ENCODE measurements at regions not wholly inside any gene's neighbourhood (a gene's known extent, or its start where the extent isn't known, plus 50 kb on each side); places are given as distances from the start of the nearest gene placed in this dataset.

DNA sequence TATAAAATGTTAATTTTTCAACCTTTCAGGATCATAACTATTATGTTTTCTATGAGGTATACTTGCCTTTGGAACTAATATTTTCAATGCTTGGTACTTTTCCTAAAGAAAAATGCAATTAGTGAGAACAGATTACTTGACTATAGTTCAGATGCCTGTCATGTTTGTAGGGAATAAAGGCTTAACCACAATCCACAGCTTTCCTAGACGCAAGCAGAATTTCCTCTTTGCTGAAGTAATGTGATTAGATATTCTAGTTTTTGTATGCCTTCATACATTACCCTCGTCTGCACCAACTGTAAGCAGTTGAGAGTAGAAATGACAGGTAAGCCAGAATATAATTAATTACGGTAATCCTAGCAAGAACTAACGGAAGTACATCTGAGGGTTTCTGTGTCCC is 581.4 kb upstream of the MMS22L start:
- H3K9me3 Mint-ChIP-seq (ENCODE audit: unreplicated experiment) = no peaks in the 10 kb centered on the region
- Histone ChIP-seq H3K79me2 (ENCODE audit: insufficient read depth, low read length) (no peaks in the 10 kb centered on the region), H3K27ac (ENCODE audit: low read depth, low read length) (no peak overlapping the region), H3K36me3 (ENCODE audit: insufficient read depth, low read length) (no peaks in the 10 kb centered on the region), H3K9me3 (ENCODE audit: insufficient read depth, low read depth, low read length) (no peaks in the 10 kb centered on the region), H3K4me2 (ENCODE audit: low read length) (no peak overlapping the region), H3K4me1 (ENCODE audit: insufficient read depth, low read length) (no peaks in the 10 kb centered on the region), H3K4me3 (ENCODE audit: insufficient read depth, low read depth, low read length) (no peak overlapping the region), H2AFZ (ENCODE audit: low read depth, low read length) (no peak overlapping the region), H4K20me1 (ENCODE audit: insufficient read depth, low read length) (no peaks in the 10 kb centered on the region), H3K9ac (ENCODE audit: low read length) (no peak overlapping the region), H3K27me3 (ENCODE audit: insufficient read depth, low read length) (no peaks in the 10 kb centered on the region)
- TF ChIP-seq EZH2 (IDR thresholded peaks at IDR 0.05; ENCODE audit: insufficient read depth, low read length) = no peak
- TF ChIP-seq, protein P1, sequence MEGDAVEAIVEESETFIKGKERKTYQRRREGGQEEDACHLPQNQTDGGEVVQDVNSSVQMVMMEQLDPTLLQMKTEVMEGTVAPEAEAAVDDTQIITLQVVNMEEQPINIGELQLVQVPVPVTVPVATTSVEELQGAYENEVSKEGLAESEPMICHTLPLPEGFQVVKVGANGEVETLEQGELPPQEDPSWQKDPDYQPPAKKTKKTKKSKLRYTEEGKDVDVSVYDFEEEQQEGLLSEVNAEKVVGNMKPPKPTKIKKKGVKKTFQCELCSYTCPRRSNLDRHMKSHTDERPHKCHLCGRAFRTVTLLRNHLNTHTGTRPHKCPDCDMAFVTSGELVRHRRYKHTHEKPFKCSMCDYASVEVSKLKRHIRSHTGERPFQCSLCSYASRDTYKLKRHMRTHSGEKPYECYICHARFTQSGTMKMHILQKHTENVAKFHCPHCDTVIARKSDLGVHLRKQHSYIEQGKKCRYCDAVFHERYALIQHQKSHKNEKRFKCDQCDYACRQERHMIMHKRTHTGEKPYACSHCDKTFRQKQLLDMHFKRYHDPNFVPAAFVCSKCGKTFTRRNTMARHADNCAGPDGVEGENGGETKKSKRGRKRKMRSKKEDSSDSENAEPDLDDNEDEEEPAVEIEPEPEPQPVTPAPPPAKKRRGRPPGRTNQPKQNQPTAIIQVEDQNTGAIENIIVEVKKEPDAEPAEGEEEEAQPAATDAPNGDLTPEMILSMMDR (IDR thresholded peaks at IDR 0.05; ENCODE audit: insufficient read depth, low read depth, low read length) = no peak
- no peak overlapping the region for H3K27ac Mint-ChIP-seq (ENCODE audit: unreplicated experiment)
- H3K36me3 Mint-ChIP-seq (ENCODE audit: low read depth, unreplicated experiment) = no peaks in the 10 kb centered on the region
- peak; percentile 34 for DNase-seq (ENCODE audit: low read depth)
- no peaks in the 10 kb centered on the region for H3K27me3 Mint-ChIP-seq (ENCODE audit: low read depth, unreplicated experiment)
- H3K4me3 Mint-ChIP-seq (ENCODE audit: unreplicated experiment) = no peak overlapping the region
- FAIRE-seq = no peak
- H3K4me1 Mint-ChIP-seq (ENCODE audit: low read depth, unreplicated experiment) = peaks cover 15% of the 10 kb centered on the region

DNA sequence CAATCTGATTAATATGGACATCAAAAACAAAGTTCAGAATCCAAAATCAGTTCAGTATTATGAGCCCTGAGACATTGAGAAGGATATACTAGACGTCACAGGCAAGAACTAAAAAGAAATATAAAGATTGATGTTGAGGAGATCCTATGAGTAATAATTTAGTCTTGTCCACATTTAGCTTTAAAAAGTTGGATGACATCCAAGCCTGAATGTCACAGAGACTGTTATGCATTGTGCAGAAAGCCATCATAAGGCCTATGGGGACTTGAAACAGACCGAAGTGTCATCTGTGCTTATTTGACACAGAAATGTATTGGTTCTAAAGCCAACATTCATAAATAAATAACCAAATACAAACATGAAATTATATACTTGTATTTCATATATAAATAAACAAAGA is 581.8 kb upstream of the MMS22L start:
- H3K4me1 Mint-ChIP-seq (ENCODE audit: low read depth, unreplicated experiment) = peaks cover 15% of the 10 kb centered on the region
- no peak overlapping the region for H3K27ac Mint-ChIP-seq (ENCODE audit: unreplicated experiment)
- H3K4me3 ChIP-seq (ENCODE audit: insufficient read depth, low read depth, low read length) = no peak overlapping the region
- no peak for TF ChIP-seq EZH2 (IDR thresholded peaks at IDR 0.05; ENCODE audit: insufficient read depth, low read length)
- TF ChIP-seq, protein P1 (IDR thresholded peaks at IDR 0.05; ENCODE audit: insufficient read depth, low read depth, low read length) = no peak
- H4K20me1 ChIP-seq (ENCODE audit: insufficient read depth, low read length) = no peaks in the 10 kb centered on the region
- no peaks in the 10 kb centered on the region for H3K79me2 ChIP-seq (ENCODE audit: insufficient read depth, low read length)
- H3K9me3 ChIP-seq (ENCODE audit: insufficient read depth, low read depth, low read length) = no peaks in the 10 kb centered on the region
- no peaks in the 10 kb centered on the region for H3K27me3 ChIP-seq (ENCODE audit: insufficient read depth, low read length)
- FAIRE-seq (no peak), DNase-seq (ENCODE audit: low read depth) (peak; percentile 7)
- no peak overlapping the region for H3K4me3 Mint-ChIP-seq (ENCODE audit: unreplicated experiment)
- H3K27me3 Mint-ChIP-seq (ENCODE audit: low read depth, unreplicated experiment) = no peaks in the 10 kb centered on the region
- no peaks in the 10 kb centered on the region for H3K9me3 Mint-ChIP-seq (ENCODE audit: unreplicated experiment)
- H3K4me1 ChIP-seq (ENCODE audit: insufficient read depth, low read length) = no peaks in the 10 kb centered on the region
- no peak overlapping the region for H3K4me2 ChIP-seq (ENCODE audit: low read length)
- no peaks in the 10 kb centered on the region for H3K36me3 ChIP-seq (ENCODE audit: insufficient read depth, low read length)
- H3K9ac ChIP-seq (ENCODE audit: low read length) = no peak overlapping the region
- no peak overlapping the region for H2AFZ ChIP-seq (ENCODE audit: low read depth, low read length)
- no peaks in the 10 kb centered on the region for H3K36me3 Mint-ChIP-seq (ENCODE audit: low read depth, unreplicated experiment)
- no peak overlapping the region for H3K27ac ChIP-seq (ENCODE audit: low read depth, low read length)

DNA sequence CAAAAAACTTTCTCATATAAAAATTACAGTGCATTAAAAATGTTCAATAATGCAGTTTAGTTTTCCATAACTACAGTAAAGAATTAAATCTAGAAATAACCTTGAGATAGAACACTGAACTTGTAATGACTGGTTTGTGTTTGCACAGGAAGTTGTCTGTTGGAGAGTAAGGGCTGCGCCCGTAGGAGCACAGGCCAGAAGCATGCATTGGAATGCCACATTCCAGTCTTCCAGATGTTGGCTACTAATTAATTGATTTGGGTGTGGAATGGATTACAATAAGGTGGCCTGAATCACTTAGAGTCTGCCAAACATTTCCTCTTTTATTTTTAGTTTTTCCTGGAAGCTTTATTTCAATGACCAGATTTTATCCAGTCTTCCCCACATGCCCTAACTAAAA is 582.6 kb upstream of the MMS22L start:
- no peak for TF ChIP-seq EZH2 (IDR thresholded peaks at IDR 0.05; ENCODE audit: insufficient read depth, low read length)
- H3K27me3 ChIP-seq (ENCODE audit: insufficient read depth, low read length) = no peaks in the 10 kb centered on the region
- H3K27ac ChIP-seq (ENCODE audit: low read depth, low read length) = no peak overlapping the region
- H3K4me1 ChIP-seq (ENCODE audit: insufficient read depth, low read length) = no peaks in the 10 kb centered on the region
- no peak for DNase-seq (ENCODE audit: low read depth)
- no peaks in the 10 kb centered on the region for H4K20me1 ChIP-seq (ENCODE audit: insufficient read depth, low read length)
- no peaks in the 10 kb centered on the region for H3K27me3 Mint-ChIP-seq (ENCODE audit: low read depth, unreplicated experiment)
- no peaks in the 10 kb centered on the region for H3K79me2 ChIP-seq (ENCODE audit: insufficient read depth, low read length)
- no peaks in the 10 kb centered on the region for H3K9me3 ChIP-seq (ENCODE audit: insufficient read depth, low read depth, low read length)
- H3K4me2 ChIP-seq (ENCODE audit: low read length) = no peak overlapping the region
- no peaks in the 10 kb centered on the region for H3K9me3 Mint-ChIP-seq (ENCODE audit: unreplicated experiment)
- H3K27ac Mint-ChIP-seq (ENCODE audit: unreplicated experiment) = no peak overlapping the region
- no peak overlapping the region for H3K4me3 Mint-ChIP-seq (ENCODE audit: unreplicated experiment)
- H3K4me1 Mint-ChIP-seq (ENCODE audit: low read depth, unreplicated experiment) = peaks cover 15% of the 10 kb centered on the region
- no peak for FAIRE-seq
- no peak overlapping the region for H3K9ac ChIP-seq (ENCODE audit: low read length)
- no peak overlapping the region for H3K4me3 ChIP-seq (ENCODE audit: insufficient read depth, low read depth, low read length)
- no peak overlapping the region for H2AFZ ChIP-seq (ENCODE audit: low read depth, low read length)
- H3K36me3 ChIP-seq (ENCODE audit: insufficient read depth, low read length) = no peaks in the 10 kb centered on the region
- H3K36me3 Mint-ChIP-seq (ENCODE audit: low read depth, unreplicated experiment) = no peaks in the 10 kb centered on the region
